Sigmoid colon (tissue), 6 donors: ENCODE measurements at regions not wholly inside any gene's neighbourhood (a gene's known extent, or its start where the extent isn't known, plus 50 kb on each side); places are given as distances from the start of the nearest gene placed in this dataset.
A peak's percentile ranks its signal among the peaks of the same experiment; 100 is the strongest.

Experiments used
- DNase-seq: peaks from one replicate; pipeline ENCODE4 v3.0.0-alpha.2; 2019
- H3K27ac ChIP-seq, 4 donors: fragments of 200-600 bp; sonication (generic); one replicate each; pipeline ENCODE4 v1.5.1; 2016 to 2019; ENCODE audit warnings: mild to moderate bottlenecking in 1 of 4
- H3K27me3 ChIP-seq, 3 donors: fragments of 200-600 bp; sonication (generic); one replicate each; pipeline ENCODE4 v1.5.1; 2019; ENCODE audit warnings: mild to moderate bottlenecking in 1 of 3
- H3K36me3 ChIP-seq, 4 donors: fragments of 200-600 bp; sonication (generic); one replicate each; pipeline ENCODE4 v1.5.1; 2016 to 2019
- H3K4me1 ChIP-seq, 4 donors: fragments of 200-600 bp; sonication (generic); one replicate each; pipeline ENCODE4 v1.5.1; 2017 to 2019
- H3K4me3 ChIP-seq, 4 donors: fragments of 200-600 bp; sonication (generic); one replicate each; pipeline ENCODE4 v1.5.1; 2017 to 2019; ENCODE audit warnings: mild to moderate bottlenecking in 2 of 4, moderate library complexity in 1 of 4
- H3K9me3 ChIP-seq, 4 donors: fragments of 200-600 bp in 3 of 4; sonication (generic) in 3 of 4; one replicate each; pipeline versions ENCODE4 v1.5.1 to v1.6.1; 2013 to 2019
- CTCF ChIP-seq, 4 experiments: fragments of 450-650 bp in 3 of 4; fragments of 200-600 bp in 1 of 4; IDR thresholded peaks; one replicate each; pipeline ENCODE4 v1.5.1; 2016 to 2019; ENCODE audit warnings: antibody characterized with exemption in 4 of 4, mild to moderate bottlenecking in 3 of 4, moderate library complexity in 2 of 4
- EP300 ChIP-seq, 4 donors: sonication (generic); formaldehyde crosslinking; IDR thresholded peaks; one replicate each; pipeline ENCODE4 v1.6.1; 2017; ENCODE audit warnings: antibody characterized with exemption in 4 of 4
- POLR2A ChIP-seq, 2 donors: fragments of 450-650 bp; IDR thresholded peaks; one replicate each; pipeline ENCODE4 v1.6.1; 2016; ENCODE audit warnings: antibody characterized with exemption in 2 of 2, mild to moderate bottlenecking in 2 of 2, moderate library complexity in 2 of 2
- POLR2AphosphoS5 ChIP-seq, 4 donors: sonication (generic); formaldehyde crosslinking; IDR thresholded peaks; one replicate each; pipeline ENCODE4 v1.6.1; 2017; ENCODE audit warnings: antibody characterized with exemption in 4 of 4
- WGBS, 2 donors: extraction: QIAGEN DNeasy Blood & Tissue Kit; methylation state at CpG; one replicate each; pipeline ENCODE4 v1.1.7; 2013; 5-methylcytosine and 5-hydroxymethylcytosine counted together
- intact Hi-C: fragments of 100-400 bp; cut with DNase I; formaldehyde crosslinking; loops from one replicate; pipeline ENCODE4 v1.15.1; 2023
- donor health status: healthy with polysubstance abuse.
- donor health status: healthy.

GRCh38 chr1:232386294-232386693 is 243.6 kb downstream of the SIPA1L2 start:
- 88 to 92% methylated on average over 9 of the region's 9 CpGs for WGBS, 2 donors
- H3K27me3 ChIP-seq = no peaks in the 10 kb centered on the region
- no peaks in the 10 kb centered on the region for H3K36me3 ChIP-seq
- no peak for TF ChIP-seq POLR2A (IDR thresholded peaks at IDR 0.05)
- no peak for TF ChIP-seq EP300 (IDR thresholded peaks at IDR 0.05)
- TF ChIP-seq CTCF (IDR thresholded peaks at IDR 0.05) = no peak
- TF ChIP-seq POLR2AphosphoS5 (IDR thresholded peaks at IDR 0.05) = no peak
- DNase-seq = no peak
- no peak overlapping the region for H3K4me3 ChIP-seq
- no peaks in the 10 kb centered on the region for H3K9me3 ChIP-seq
- no peaks in the 10 kb centered on the region for H3K4me1 ChIP-seq
- intact Hi-C loops = no loop called here
- H3K27ac ChIP-seq = no peak overlapping the region

GRCh38 chr1:232385221-232385620 is 244.7 kb downstream of the SIPA1L2 start:
- no peak for TF ChIP-seq EP300 (IDR thresholded peaks at IDR 0.05)
- no peak for TF ChIP-seq CTCF (IDR thresholded peaks at IDR 0.05)
- TF ChIP-seq POLR2AphosphoS5 (IDR thresholded peaks at IDR 0.05) = no peak
- no peak for TF ChIP-seq POLR2A (IDR thresholded peaks at IDR 0.05)

GRCh38 chr1:232384171-232384883 is 245.6 kb downstream of the SIPA1L2 start:
- Histone ChIP-seq H3K9me3 (no peaks in the 10 kb centered on the region), H3K4me3 (no peak overlapping the region), H3K27ac (no peak overlapping the region), H3K4me1 (peaks cover 0 to under 1% (median 0%) of the 10 kb centered on the region in 4 donors), H3K27me3 (no peaks in the 10 kb centered on the region), H3K36me3 (no peaks in the 10 kb centered on the region)
- DNase-seq = no peak
- 88 to 90% methylated on average over 4 of the region's 4 CpGs for WGBS, 2 donors
- TF ChIP-seq POLR2A (IDR thresholded peaks at IDR 0.05) (no peak), CTCF (IDR thresholded peaks at IDR 0.05) (no peak), POLR2AphosphoS5 (IDR thresholded peaks at IDR 0.05) (no peak), EP300 (IDR thresholded peaks at IDR 0.05) (no peak)
- intact Hi-C loops = no loop called here

More at GRCh38 chr1:232385221-232385620, 244.7 kb downstream of the SIPA1L2 start:
- peak; percentile 54 for DNase-seq
- H3K27ac ChIP-seq = no peak overlapping the region
- H3K4me1 ChIP-seq = no peaks in the 10 kb centered on the region
- intact Hi-C loops = no loop called here
- no peaks in the 10 kb centered on the region for H3K27me3 ChIP-seq
- no peaks in the 10 kb centered on the region for H3K36me3 ChIP-seq
- no peaks in the 10 kb centered on the region for H3K9me3 ChIP-seq
- WGBS, 2 donors = 91 to 92% methylated on average over 10 of the region's 10 CpGs
- no peak overlapping the region for H3K4me3 ChIP-seq

GRCh38 chr1:232383455-232384123 is 246.3 kb downstream of the SIPA1L2 start:
- TF ChIP-seq CTCF (IDR thresholded peaks at IDR 0.05) (no peak), POLR2A (IDR thresholded peaks at IDR 0.05) (no peak), EP300 (IDR thresholded peaks at IDR 0.05) (no peak), POLR2AphosphoS5 (IDR thresholded peaks at IDR 0.05) (no peak)
- Histone ChIP-seq H3K9me3 (no peaks in the 10 kb centered on the region), H3K4me1 (peaks cover 0 to 8% (median 4%) of the 10 kb centered on the region in 4 donors), H3K27me3 (no peaks in the 10 kb centered on the region), H3K36me3 (no peaks in the 10 kb centered on the region), H3K4me3 (no peak overlapping the region), H3K27ac (no peak overlapping the region)
- 85 to 90% methylated on average over 13 of the region's 13 CpGs for WGBS, 2 donors
- intact Hi-C loops = no loop called here
- DNase-seq = no peak
